Osteocyte (in vitro differentiated cells): ENCODE measurements at regions not wholly inside any gene's neighbourhood (a gene's known extent, or its start where the extent isn't known, plus 50 kb on each side); places are given as distances from the start of the nearest gene placed in this dataset.
"Not testable (repeated sequence)": the region's sequence is repeated elsewhere in the genome, so short reads cannot be mapped to it uniquely, and the experiment has no call there.

Experiments
- DNase-seq: peaks from one replicate; pipeline ENCODE4 v3.0.0; 2021; ENCODE audit warnings: mixed read lengths; ENCODE audit not compliant: unreplicated experiment; ENCODE audit errors: extremely low spot score
- H3K27ac Mint-ChIP-seq: one replicate; pipeline ENCODE4 v1.8.0; 2021; ENCODE audit warnings: mild to moderate bottlenecking, mixed read lengths; ENCODE audit not compliant: unreplicated experiment
- H3K27me3 Mint-ChIP-seq: one replicate; pipeline ENCODE4 v1.8.0; 2021; ENCODE audit warnings: mixed read lengths; ENCODE audit not compliant: unreplicated experiment
- H3K36me3 Mint-ChIP-seq: one replicate; pipeline ENCODE4 v1.8.0; 2021; ENCODE audit warnings: mixed read lengths; ENCODE audit not compliant: unreplicated experiment
- H3K4me1 Mint-ChIP-seq: one replicate; pipeline ENCODE4 v1.8.0; 2021; ENCODE audit warnings: mixed read lengths; ENCODE audit not compliant: unreplicated experiment
- H3K4me3 Mint-ChIP-seq: one replicate; pipeline ENCODE4 v1.8.0; 2021; ENCODE audit warnings: mild to moderate bottlenecking, moderate library complexity, mixed read lengths; ENCODE audit not compliant: unreplicated experiment
- H3K9me3 Mint-ChIP-seq: one replicate; pipeline ENCODE4 v1.8.0; 2021; ENCODE audit warnings: mixed read lengths; ENCODE audit not compliant: unreplicated experiment
- TF ChIP-seq, protein P1 (sequence below): fragments of 200-600 bp; sonication (generic); IDR thresholded peaks from 2 replicates; pipeline ENCODE4 v1.5.0; 2021; ENCODE audit warnings: antibody characterized with exemption, mild to moderate bottlenecking, moderate library complexity

DNA sequence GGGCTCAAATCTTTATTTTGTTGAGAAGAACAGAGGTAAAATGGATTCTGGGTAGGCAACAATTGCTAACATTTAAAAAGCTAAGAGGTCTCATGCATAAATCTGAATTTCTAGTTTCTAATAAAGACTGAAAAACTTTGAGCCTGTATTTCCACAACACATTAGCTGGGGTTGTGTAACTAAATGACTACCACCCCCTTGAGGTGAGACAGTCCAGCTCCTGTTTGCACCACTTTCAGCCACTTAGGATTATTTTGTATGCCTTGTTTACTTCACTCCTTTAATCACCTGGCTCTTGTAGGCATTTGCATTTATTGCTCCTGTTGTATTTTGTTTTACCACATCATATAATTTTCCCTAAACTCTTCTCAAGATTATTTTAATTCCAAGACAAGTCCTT is 376.6 kb downstream of the PTH2R start:
- H3K4me1 Mint-ChIP-seq, result no peaks in the 10 kb centered on the region
- no peak for DNase-seq
- H3K9me3 Mint-ChIP-seq, result peaks cover 18% of the 10 kb centered on the region
- no peaks in the 10 kb centered on the region for H3K27me3 Mint-ChIP-seq
- H3K27ac Mint-ChIP-seq, result no peak overlapping the region
- TF ChIP-seq, protein P1, sequence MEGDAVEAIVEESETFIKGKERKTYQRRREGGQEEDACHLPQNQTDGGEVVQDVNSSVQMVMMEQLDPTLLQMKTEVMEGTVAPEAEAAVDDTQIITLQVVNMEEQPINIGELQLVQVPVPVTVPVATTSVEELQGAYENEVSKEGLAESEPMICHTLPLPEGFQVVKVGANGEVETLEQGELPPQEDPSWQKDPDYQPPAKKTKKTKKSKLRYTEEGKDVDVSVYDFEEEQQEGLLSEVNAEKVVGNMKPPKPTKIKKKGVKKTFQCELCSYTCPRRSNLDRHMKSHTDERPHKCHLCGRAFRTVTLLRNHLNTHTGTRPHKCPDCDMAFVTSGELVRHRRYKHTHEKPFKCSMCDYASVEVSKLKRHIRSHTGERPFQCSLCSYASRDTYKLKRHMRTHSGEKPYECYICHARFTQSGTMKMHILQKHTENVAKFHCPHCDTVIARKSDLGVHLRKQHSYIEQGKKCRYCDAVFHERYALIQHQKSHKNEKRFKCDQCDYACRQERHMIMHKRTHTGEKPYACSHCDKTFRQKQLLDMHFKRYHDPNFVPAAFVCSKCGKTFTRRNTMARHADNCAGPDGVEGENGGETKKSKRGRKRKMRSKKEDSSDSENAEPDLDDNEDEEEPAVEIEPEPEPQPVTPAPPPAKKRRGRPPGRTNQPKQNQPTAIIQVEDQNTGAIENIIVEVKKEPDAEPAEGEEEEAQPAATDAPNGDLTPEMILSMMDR, result no peak
- H3K4me3 Mint-ChIP-seq, result no peak overlapping the region
- no peaks in the 10 kb centered on the region for H3K36me3 Mint-ChIP-seq

DNA sequence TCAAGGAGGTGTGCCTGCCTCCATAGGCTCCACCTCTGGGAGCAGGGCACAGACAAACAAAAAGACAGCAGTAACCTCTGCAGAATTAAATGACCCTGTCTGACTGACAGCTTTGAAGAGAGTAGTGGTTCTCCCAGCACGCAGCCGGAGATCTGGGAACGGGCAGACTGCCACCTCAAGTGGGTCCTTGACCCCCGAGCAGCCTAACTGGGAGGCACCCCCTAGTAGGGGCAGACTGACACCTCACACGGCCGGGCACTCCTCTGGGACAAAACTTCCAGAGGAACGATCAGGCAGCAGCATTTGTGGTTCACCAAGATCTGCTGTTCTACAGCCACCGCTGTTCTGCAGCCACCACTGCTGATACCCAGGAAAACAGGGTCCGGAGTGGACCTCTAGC is 378.2 kb downstream of the PTH2R start:
- not testable (repeated sequence) for H3K27me3 Mint-ChIP-seq, H3K36me3 Mint-ChIP-seq, H3K4me3 Mint-ChIP-seq, DNase-seq, H3K4me1 Mint-ChIP-seq, H3K27ac Mint-ChIP-seq
- peaks cover 18% of the 10 kb centered on the region for H3K9me3 Mint-ChIP-seq

DNA sequence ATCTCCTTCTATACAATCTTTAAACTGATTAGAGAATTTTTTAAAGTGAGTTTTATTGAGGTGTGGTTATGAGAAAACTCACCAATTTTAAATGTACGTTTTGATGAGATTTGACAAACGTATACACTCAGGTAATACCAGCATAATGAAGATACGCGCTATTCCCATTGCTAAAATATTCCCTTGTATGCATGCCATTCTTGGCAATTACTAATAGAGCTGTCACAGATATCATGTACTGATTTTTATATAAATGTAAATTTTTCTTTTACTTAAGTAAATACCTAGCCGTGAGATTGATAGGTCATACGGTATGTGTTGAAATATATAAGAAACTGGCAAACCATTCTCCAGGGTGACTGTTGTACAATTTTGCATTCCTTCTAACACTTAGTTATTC is 384.7 kb downstream of the PTH2R start:
- Mint-ChIP-seq H3K9me3 (peaks cover 7% of the 10 kb centered on the region), H3K27ac (no peak overlapping the region), H3K4me1 (no peaks in the 10 kb centered on the region), H3K4me3 (no peak overlapping the region), H3K27me3 (no peaks in the 10 kb centered on the region), H3K36me3 (no peaks in the 10 kb centered on the region)
- no peak for DNase-seq
- TF ChIP-seq, protein P1, result no peak

DNA sequence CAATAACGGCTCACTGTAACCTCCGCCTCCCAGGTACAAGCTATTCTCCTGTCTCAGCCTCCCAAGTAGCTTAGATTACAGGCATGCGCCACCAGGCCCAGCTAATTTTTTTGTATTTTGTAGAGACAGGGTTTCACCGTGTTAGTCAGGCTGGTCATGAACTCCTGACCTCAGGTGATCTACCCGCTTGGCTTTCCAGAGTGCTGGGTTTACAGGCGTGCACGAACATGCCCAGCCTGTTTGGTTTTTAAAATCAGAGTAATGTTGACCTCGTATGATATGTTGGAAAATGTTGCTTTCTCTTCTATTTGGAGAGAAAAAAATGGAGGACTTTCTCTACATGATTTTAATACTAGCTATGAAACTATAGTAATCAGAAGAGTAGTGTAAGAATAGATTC is 386.2 kb downstream of the PTH2R start:
- TF ChIP-seq, protein P1, result no peak
- Mint-ChIP-seq H3K36me3 (no peaks in the 10 kb centered on the region), H3K4me3 (no peak overlapping the region), H3K9me3 (peaks cover 7% of the 10 kb centered on the region), H3K27ac (no peak overlapping the region), H3K4me1 (no peaks in the 10 kb centered on the region), H3K27me3 (no peaks in the 10 kb centered on the region)
- no peak for DNase-seq

DNA sequence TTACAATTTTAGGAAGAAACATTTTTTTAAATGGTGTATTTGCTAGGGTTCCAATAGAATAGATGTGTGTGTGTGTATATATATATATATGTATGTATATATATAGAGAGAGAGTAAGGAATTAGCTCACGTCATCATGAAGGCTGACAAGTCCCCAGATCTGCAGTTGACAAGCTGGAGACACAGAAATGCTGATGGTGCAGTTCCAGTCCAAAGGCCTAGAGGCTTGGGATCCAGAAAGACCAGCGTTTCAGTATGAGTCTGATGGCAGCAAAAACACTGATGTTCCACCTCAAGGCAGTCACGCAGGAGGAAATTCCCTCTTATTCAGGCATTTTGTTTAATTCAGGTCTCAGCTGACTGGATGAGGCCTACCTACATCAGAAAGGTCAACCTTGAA is 386.8 kb downstream of the PTH2R start:
- DNase-seq, result no peak
- Mint-ChIP-seq H3K4me3 (no peak overlapping the region), H3K27ac (no peak overlapping the region), H3K4me1 (no peaks in the 10 kb centered on the region), H3K9me3 (peaks cover 7% of the 10 kb centered on the region), H3K27me3 (no peaks in the 10 kb centered on the region), H3K36me3 (no peaks in the 10 kb centered on the region)
- TF ChIP-seq, protein P1, result no peak
